ENCODE measurements at regions not wholly inside any gene's neighbourhood (a gene's known extent, or its start where the extent isn't known, plus 50 kb on each side); places are given as distances from the start of the nearest gene placed in this dataset.

DNA sequence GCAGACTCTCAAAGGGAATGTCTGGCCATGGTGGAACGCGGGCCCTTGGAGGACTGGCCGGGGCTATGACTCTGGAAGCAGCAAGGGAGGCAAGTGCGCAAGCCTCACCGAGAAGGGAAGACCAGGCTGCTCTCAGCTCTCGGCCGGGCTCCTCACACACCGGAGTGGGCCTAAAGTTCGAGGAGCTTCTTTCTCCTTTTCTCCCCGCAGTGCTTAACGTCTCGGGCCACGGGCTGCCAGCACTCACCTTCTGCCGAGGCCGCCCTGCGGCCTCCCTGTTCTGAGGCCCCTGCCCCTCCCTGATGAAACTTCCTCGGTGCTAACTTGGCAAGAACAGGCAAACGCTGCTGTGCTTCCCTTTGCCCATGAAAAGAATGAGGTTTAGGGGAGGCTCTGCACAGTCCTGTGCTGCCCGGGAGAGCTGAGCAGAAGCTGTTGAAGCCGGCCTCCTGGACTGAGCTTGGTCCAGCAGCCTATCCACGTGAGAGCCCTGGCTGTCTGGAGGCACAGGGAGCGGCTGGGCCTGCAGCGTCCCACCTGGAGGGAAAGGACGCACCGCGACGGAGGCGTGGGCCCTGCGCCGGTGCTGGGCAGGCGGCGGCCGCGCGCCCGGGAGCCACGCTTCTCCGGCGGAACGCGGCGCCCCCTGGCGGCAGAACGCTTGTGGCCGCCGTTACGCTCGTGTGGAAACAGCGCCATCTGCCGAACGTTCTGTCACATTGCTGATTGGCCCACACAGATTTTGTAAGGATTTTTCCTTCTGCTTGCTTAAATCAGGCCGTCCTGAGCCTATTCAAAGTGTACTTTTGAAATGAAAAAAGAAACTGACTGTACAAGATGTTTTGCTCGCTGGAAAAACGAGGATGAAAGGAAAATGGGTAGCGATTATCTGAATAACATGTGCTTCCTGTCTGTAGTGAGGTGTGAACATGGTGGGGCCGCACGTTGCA lies 65.0 kb upstream of the TMEM45B start:
- dilution Hi-C loops (cut with MboI; ENCODE audit: extremely low pct_ligation_motif_present, low sequenced_read_pairs) (no loop called here), intact Hi-C loops (cut with micrococcal nuclease) (loop anchor here (1.0 to 5.0 kb wide), 6 partner anchors 55 to 866 kb away; no protein-coding TSS in a partner anchor)
- Histone ChIP-seq H3K79me2 (ENCODE audit: control insufficient read depth, insufficient read depth, low read length) (no peaks in the 10 kb centered on the region), H3K4me1 (ENCODE audit: control insufficient read depth, extremely low read depth, insufficient read depth, low read length) (no peaks in the 10 kb centered on the region), H2AFZ (ENCODE audit: low read depth, low read length) (peak overlapping the region; percentile 79), H3K27me3 (ENCODE audit: control insufficient read depth in 2 of 2, insufficient read depth in 2 of 2, low read length in 2 of 2) (peaks cover 0 to 4% of the 10 kb centered on the region in 2 experiments), H3K9me3 (replicated peaks; ENCODE audit: control insufficient read depth, insufficient read depth, low read length) (no peaks in the 10 kb centered on the region), H3K4me3 (replicated peaks in 1 of 3; ENCODE audit: insufficient read depth in 1 of 3, low read depth in 1 of 3, low read length in 3 of 3) (no peak overlapping the region), H3K4me2 (ENCODE audit: insufficient read depth, low read length) (no peak overlapping the region), H3K9ac (replicated peaks; ENCODE audit: extremely low read depth, insufficient read depth, low read length) (no peak overlapping the region), H4K20me1 (replicated peaks; ENCODE audit: control insufficient read depth, extremely low read depth, insufficient read depth, low read length) (no peaks in the 10 kb centered on the region), H3K27ac (ENCODE audit: insufficient read depth, low read depth, low read length) (no peak overlapping the region), H3K36me3 (ENCODE audit: control insufficient read depth in 2 of 2, extremely low read depth in 1 of 2, insufficient read depth in 2 of 2, low read length in 2 of 2) (no peaks in the 10 kb centered on the region), H3K9me1 (replicated peaks; ENCODE audit: control insufficient read depth, extremely low read depth, insufficient read depth, low read length) (no peaks in the 10 kb centered on the region)
- no TSS peak for BruUV-seq (replicated peaks)
- FAIRE-seq (peak; percentile 88), DNase-seq (ENCODE audit: low read depth, low spot score) (peak; percentile 72)
- POLR2A ChIA-PET, result no interaction called here
- CTCF ChIA-PET, result interaction anchor here (0.6 to 3.7 kb wide), 14 partner anchors 31 to 865 kb away, joined by 3 to 43 read pairs (median 4); partner anchors contain the start of gene BARX2
- TF ChIP-seq, protein P1, sequence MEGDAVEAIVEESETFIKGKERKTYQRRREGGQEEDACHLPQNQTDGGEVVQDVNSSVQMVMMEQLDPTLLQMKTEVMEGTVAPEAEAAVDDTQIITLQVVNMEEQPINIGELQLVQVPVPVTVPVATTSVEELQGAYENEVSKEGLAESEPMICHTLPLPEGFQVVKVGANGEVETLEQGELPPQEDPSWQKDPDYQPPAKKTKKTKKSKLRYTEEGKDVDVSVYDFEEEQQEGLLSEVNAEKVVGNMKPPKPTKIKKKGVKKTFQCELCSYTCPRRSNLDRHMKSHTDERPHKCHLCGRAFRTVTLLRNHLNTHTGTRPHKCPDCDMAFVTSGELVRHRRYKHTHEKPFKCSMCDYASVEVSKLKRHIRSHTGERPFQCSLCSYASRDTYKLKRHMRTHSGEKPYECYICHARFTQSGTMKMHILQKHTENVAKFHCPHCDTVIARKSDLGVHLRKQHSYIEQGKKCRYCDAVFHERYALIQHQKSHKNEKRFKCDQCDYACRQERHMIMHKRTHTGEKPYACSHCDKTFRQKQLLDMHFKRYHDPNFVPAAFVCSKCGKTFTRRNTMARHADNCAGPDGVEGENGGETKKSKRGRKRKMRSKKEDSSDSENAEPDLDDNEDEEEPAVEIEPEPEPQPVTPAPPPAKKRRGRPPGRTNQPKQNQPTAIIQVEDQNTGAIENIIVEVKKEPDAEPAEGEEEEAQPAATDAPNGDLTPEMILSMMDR (IDR thresholded peaks at IDR 0.05; ENCODE audit: extremely low read depth in 1 of 2, insufficient read depth in 1 of 2, low read depth in 1 of 2, low read length in 2 of 2), result peak; percentile 96 to 98
- TF ChIP-seq POLR2AphosphoS5 (IDR thresholded peaks at IDR 0.05; ENCODE audit: insufficient read depth, low read depth, low read length) (peak; percentile 20), GATA2 (IDR thresholded peaks at IDR 0.05; ENCODE audit: insufficient read depth, insufficient read length, low read depth, low read length) (no peak)

Data from endothelial cell of umbilical vein (primary cell).